HCT116 (cell line): ENCODE measurements at regions not wholly inside any gene's neighbourhood (a gene's known extent, or its start where the extent isn't known, plus 50 kb on each side); places are given as distances from the start of the nearest gene placed in this dataset.

Experiments used
- ATAC-seq: fragments of 200-7000 bp; cut with Tn5 transposase; 2 replicates; pipeline ENCODE4 v1.9.1; 2020; ENCODE audit warnings: mild to moderate bottlenecking, moderate library complexity
- BruUV-seq: library from RNA; stranded (reverse); fragments of 400-500 nt; replicated peaks from 2 replicates; lab custom pipeline; 2021; lab: Mats Ljungman, UMichigan
- CTCF ChIA-PET: fragments of 300-600 bp; sonication (Branson Sonifier 250); formaldehyde crosslinking; loops from one replicate; lab custom pipeline; 2021; ENCODE audit warnings: antibody characterized with exemption; lab: Charles Lee
- POLR2A ChIA-PET: fragments of 300-600, 350-600 bp; sonication (Branson Sonifier 250); formaldehyde crosslinking; loops from one replicate; lab custom pipeline; 2021; ENCODE audit warnings: antibody characterized with exemption; lab: Charles Lee
- RAD21 ChIA-PET, 2 experiments: fragments of 300-600 bp; sonication (Branson Sonifier 250); formaldehyde crosslinking; loops; one replicate each; lab custom pipeline; 2023; ENCODE audit warnings: low total read pairs in 2 of 2; ENCODE audit not compliant: uncharacterized antibody in 2 of 2, unreplicated experiment in 2 of 2, low non-redundant PET in 1 of 2; lab: Charles Lee
- DNase-seq: peaks from one replicate; pipeline ENCODE4 v3.0.0-alpha.2; 2010; ENCODE audit warnings: low read depth, low spot score
- H2AFZ ChIP-seq: fragments of 200-600 bp; shearing (Covaris generic), sonication (generic); 2 replicates; pipeline ENCODE4 v1.6.1; 2017; ENCODE audit warnings: low read depth, mixed run types, mixed read lengths, antibody characterized with exemption, low read length; ENCODE audit not compliant: poor library complexity, severe bottlenecking
- H3K27ac ChIP-seq: 2 replicates; pipeline ENCODE4 v1.5.1; 2012; ENCODE audit warnings: low read depth, low read length
- H3K27me3 ChIP-seq: fragments of 200-600 bp; sonication (generic); 2 replicates; pipeline ENCODE4 v1.6.1; 2016; ENCODE audit warnings: mixed run types, low read length, mixed read lengths; ENCODE audit not compliant: insufficient read depth
- H3K36me3 ChIP-seq, 2 experiments: fragments of 200-500 bp in 1 of 2; fragments of 200-600 bp in 1 of 2; sonication (Bioruptor generic) in 1 of 2; sonication (generic) in 1 of 2; 2 replicates each; pipeline versions ENCODE4 v1.5.1 to v1.6.1; 2014 to 2016; ENCODE audit warnings: low read length in 2 of 2, inconsistent platforms in 1 of 2, mixed read lengths in 1 of 2, mixed run types in 1 of 2; ENCODE audit not compliant: insufficient read depth in 2 of 2, control insufficient read depth in 1 of 2
- H3K4me1 ChIP-seq, 2 experiments: fragments of 200-600 bp in 1 of 2; sonication (generic) in 1 of 2; 2 replicates each; pipeline versions ENCODE4 v1.5.1 to v1.6.1; 2012 to 2017; ENCODE audit warnings: low read length in 2 of 2, inconsistent platforms in 1 of 2, mild to moderate bottlenecking in 1 of 2, mixed read lengths in 1 of 2, mixed run types in 1 of 2, moderate library complexity in 1 of 2; ENCODE audit not compliant: insufficient read depth in 2 of 2, control insufficient read depth in 1 of 2
- H3K4me2 ChIP-seq: fragments of 200-600 bp; sonication (generic); 2 replicates; pipeline ENCODE4 v1.6.1; 2017; ENCODE audit warnings: mixed run types, low read length, mixed read lengths
- H3K4me3 ChIP-seq, 2 experiments: fragments of 200-600 bp in 1 of 2; sonication (generic) in 1 of 2; replicated peaks in 1 of 2; 2 replicates each; pipeline ENCODE4 v1.5.1; 2011 to 2016; ENCODE audit warnings: low read length in 2 of 2, control low read depth in 1 of 2, low read depth in 1 of 2, mild to moderate bottlenecking in 1 of 2, mixed read lengths in 1 of 2, mixed run types in 1 of 2
- H3K79me2 ChIP-seq: fragments of 200-600 bp; sonication (generic); 2 replicates; pipeline ENCODE4 v1.6.1; 2017; ENCODE audit warnings: mild to moderate bottlenecking, mixed run types, low read length, moderate library complexity, mixed read lengths; ENCODE audit not compliant: insufficient read depth
- H3K9ac ChIP-seq: fragments of 200-600 bp; sonication (generic); 2 replicates; pipeline ENCODE4 v1.6.1; 2016; ENCODE audit warnings: low read length, mixed read lengths
- H3K9me2 ChIP-seq: fragments of 200-600 bp; sonication (generic), shearing (Covaris generic); 2 replicates; pipeline ENCODE4 v1.6.1; 2017; ENCODE audit warnings: mixed run types, mild to moderate bottlenecking, moderate library complexity; ENCODE audit not compliant: insufficient read depth
- H3K9me3 ChIP-seq, 2 experiments: fragments of 200-500 bp in 1 of 2; fragments of 200-600 bp in 1 of 2; sonication (Bioruptor generic) in 1 of 2; sonication (generic) in 1 of 2; 2 replicates each; pipeline ENCODE4 v1.6.1; 2014 to 2017; ENCODE audit warnings: low read length in 2 of 2, mixed read lengths in 2 of 2, inconsistent platforms in 1 of 2, low read depth in 1 of 2, mild to moderate bottlenecking in 1 of 2, mixed run types in 1 of 2, moderate library complexity in 1 of 2; ENCODE audit not compliant: control insufficient read depth in 1 of 2, insufficient read depth in 1 of 2
- H4K20me1 ChIP-seq: fragments of 200-600 bp; sonication (generic), shearing (Covaris generic); 2 replicates; pipeline ENCODE4 v1.6.1; 2017; ENCODE audit warnings: mixed run types, mild to moderate bottlenecking, moderate library complexity; ENCODE audit not compliant: insufficient read depth
- CBX3 ChIP-seq: IDR thresholded peaks from 2 replicates; pipeline ENCODE4 v1.6.1; 2012; ENCODE audit warnings: low read depth
- CEBPB ChIP-seq: IDR thresholded peaks from 2 replicates; pipeline ENCODE4 v1.6.1; 2012; ENCODE audit warnings: low read depth
- EGR1 ChIP-seq: IDR thresholded peaks from 2 replicates; pipeline ENCODE4 v1.6.1; 2012; ENCODE audit warnings: low read depth
- ELF1 ChIP-seq: IDR thresholded peaks from 2 replicates; pipeline ENCODE4 v1.6.1; 2012; ENCODE audit warnings: low read depth, borderline replicate concordance
- EZH2 ChIP-seq: fragments of 200-600 bp; sonication (generic); IDR thresholded peaks from 2 replicates; pipeline ENCODE4 v1.6.1; 2017; ENCODE audit warnings: antibody characterized with exemption, mixed run types
- EZH2phosphoT487 ChIP-seq: fragments of 200-600 bp; IDR thresholded peaks from 2 replicates; pipeline ENCODE4 v1.6.1; 2018; ENCODE audit warnings: antibody characterized with exemption, borderline replicate concordance
- FOSL1 ChIP-seq: IDR thresholded peaks from 2 replicates; pipeline ENCODE4 v1.6.1; 2012; ENCODE audit warnings: low read depth
- JUND ChIP-seq: IDR thresholded peaks from 2 replicates; pipeline ENCODE4 v1.6.1; 2012
- POLR2A ChIP-seq: IDR thresholded peaks from 2 replicates; pipeline ENCODE4 v1.7.0; 2011; ENCODE audit warnings: borderline replicate concordance; ENCODE audit not compliant: insufficient read depth, insufficient read length; ENCODE audit errors: extremely low read depth
- POLR2AphosphoS5 ChIP-seq: IDR thresholded peaks from 2 replicates; pipeline ENCODE4 v1.6.1; 2011; ENCODE audit warnings: mild to moderate bottlenecking, low read depth, low read length, moderate library complexity
- RAD21 ChIP-seq: IDR thresholded peaks from 2 replicates; pipeline ENCODE4 v1.6.1; 2012; ENCODE audit warnings: low read depth, mild to moderate bottlenecking
- SIN3A ChIP-seq: IDR thresholded peaks from 2 replicates; pipeline ENCODE4 v1.6.1; 2012; ENCODE audit warnings: low read depth
- SRF ChIP-seq: IDR thresholded peaks from 2 replicates; pipeline ENCODE4 v1.6.1; 2012; ENCODE audit warnings: low read depth
- TCF7L2 ChIP-seq: IDR thresholded peaks from 2 replicates; pipeline ENCODE4 v1.7.0; 2011; ENCODE audit warnings: borderline replicate concordance, inconsistent platforms; ENCODE audit not compliant: insufficient read depth, insufficient read length; ENCODE audit errors: extremely low read depth
- ZFX ChIP-seq: fragments of 450-650 bp; IDR thresholded peaks from 2 replicates; pipeline ENCODE4 v1.6.1; 2017
- intact Hi-C: fragments of 100-400 bp; cut with micrococcal nuclease; formaldehyde crosslinking; loops from 2 replicates; pipeline ENCODE4 v1.10.0; 2022
- TF ChIP-seq, protein P1 (sequence below): IDR thresholded peaks from 2 replicates; pipeline ENCODE4 v1.6.1; 2012; ENCODE audit warnings: low read depth
- TF ChIP-seq, protein P2 (sequence below): IDR thresholded peaks from 2 replicates; pipeline ENCODE4 v1.6.1; 2012
- TF ChIP-seq, protein P3 (sequence below): IDR thresholded peaks from 2 replicates; pipeline ENCODE4 v1.6.1; 2011; ENCODE audit warnings: mild to moderate bottlenecking, low read length, moderate library complexity; ENCODE audit not compliant: insufficient replicate concordance; ENCODE audit errors: extremely low read depth

DNA sequence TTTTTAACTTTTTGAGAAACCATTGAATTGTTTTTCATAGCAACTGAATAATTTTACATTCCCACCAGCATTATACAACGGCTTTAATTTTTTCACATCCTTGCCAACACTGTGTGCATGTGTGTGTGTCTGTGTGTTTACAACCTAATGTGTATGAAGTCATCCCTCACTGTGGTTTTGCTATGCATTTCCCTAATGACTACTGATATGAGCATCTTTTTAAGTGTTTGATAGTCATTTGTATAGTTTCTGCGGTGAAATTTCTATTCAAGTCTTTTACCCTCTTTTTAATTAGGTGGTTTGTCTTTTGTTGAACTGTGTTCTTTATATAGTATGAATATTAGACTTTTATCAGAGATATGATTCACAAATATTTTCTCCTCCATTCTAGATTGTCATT lies 263.1 kb upstream of the COX7C start:
- no peak overlapping the region for H3K4me3 ChIP-seq
- H2AFZ ChIP-seq = no peak overlapping the region
- POLR2A ChIA-PET = no interaction called here
- H3K4me1 ChIP-seq = no peaks in the 10 kb centered on the region
- no peaks in the 10 kb centered on the region for H3K79me2 ChIP-seq
- intact Hi-C loops = no loop called here
- H4K20me1 ChIP-seq = no peaks in the 10 kb centered on the region
- H3K36me3 ChIP-seq = no peaks in the 10 kb centered on the region
- TF ChIP-seq EGR1 (no peak), SRF (no peak), ZFX (no peak), FOSL1 (no peak), ELF1 (no peak), RAD21 (no peak), TCF7L2 (no peak), POLR2AphosphoS5 (no peak), SIN3A (no peak), POLR2A (no peak), EZH2phosphoT487 (no peak), EZH2 (no peak), JUND (no peak), CBX3 (no peak), CEBPB (no peak)
- TF ChIP-seq, protein P1, sequence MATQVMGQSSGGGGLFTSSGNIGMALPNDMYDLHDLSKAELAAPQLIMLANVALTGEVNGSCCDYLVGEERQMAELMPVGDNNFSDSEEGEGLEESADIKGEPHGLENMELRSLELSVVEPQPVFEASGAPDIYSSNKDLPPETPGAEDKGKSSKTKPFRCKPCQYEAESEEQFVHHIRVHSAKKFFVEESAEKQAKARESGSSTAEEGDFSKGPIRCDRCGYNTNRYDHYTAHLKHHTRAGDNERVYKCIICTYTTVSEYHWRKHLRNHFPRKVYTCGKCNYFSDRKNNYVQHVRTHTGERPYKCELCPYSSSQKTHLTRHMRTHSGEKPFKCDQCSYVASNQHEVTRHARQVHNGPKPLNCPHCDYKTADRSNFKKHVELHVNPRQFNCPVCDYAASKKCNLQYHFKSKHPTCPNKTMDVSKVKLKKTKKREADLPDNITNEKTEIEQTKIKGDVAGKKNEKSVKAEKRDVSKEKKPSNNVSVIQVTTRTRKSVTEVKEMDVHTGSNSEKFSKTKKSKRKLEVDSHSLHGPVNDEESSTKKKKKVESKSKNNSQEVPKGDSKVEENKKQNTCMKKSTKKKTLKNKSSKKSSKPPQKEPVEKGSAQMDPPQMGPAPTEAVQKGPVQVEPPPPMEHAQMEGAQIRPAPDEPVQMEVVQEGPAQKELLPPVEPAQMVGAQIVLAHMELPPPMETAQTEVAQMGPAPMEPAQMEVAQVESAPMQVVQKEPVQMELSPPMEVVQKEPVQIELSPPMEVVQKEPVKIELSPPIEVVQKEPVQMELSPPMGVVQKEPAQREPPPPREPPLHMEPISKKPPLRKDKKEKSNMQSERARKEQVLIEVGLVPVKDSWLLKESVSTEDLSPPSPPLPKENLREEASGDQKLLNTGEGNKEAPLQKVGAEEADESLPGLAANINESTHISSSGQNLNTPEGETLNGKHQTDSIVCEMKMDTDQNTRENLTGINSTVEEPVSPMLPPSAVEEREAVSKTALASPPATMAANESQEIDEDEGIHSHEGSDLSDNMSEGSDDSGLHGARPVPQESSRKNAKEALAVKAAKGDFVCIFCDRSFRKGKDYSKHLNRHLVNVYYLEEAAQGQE = no peak
- TF ChIP-seq, protein P2, sequence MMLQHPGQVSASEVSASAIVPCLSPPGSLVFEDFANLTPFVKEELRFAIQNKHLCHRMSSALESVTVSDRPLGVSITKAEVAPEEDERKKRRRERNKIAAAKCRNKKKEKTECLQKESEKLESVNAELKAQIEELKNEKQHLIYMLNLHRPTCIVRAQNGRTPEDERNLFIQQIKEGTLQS = no peak
- TF ChIP-seq, protein P3, sequence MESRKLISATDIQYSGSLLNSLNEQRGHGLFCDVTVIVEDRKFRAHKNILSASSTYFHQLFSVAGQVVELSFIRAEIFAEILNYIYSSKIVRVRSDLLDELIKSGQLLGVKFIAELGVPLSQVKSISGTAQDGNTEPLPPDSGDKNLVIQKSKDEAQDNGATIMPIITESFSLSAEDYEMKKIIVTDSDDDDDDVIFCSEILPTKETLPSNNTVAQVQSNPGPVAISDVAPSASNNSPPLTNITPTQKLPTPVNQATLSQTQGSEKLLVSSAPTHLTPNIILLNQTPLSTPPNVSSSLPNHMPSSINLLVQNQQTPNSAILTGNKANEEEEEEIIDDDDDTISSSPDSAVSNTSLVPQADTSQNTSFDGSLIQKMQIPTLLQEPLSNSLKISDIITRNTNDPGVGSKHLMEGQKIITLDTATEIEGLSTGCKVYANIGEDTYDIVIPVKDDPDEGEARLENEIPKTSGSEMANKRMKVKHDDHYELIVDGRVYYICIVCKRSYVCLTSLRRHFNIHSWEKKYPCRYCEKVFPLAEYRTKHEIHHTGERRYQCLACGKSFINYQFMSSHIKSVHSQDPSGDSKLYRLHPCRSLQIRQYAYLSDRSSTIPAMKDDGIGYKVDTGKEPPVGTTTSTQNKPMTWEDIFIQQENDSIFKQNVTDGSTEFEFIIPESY = no peak
- H3K27ac ChIP-seq = no peak overlapping the region
- H3K4me2 ChIP-seq = no peak overlapping the region
- no peak overlapping the region for H3K9ac ChIP-seq
- no peaks in the 10 kb centered on the region for H3K27me3 ChIP-seq
- no TSS peak for BruUV-seq
- RAD21 ChIA-PET = no interaction called here
- CTCF ChIA-PET = no interaction called here
- DNase-seq = no peak
- no peaks in the 10 kb centered on the region for H3K9me3 ChIP-seq
- H3K9me2 ChIP-seq = peaks cover 4% of the 10 kb centered on the region; the same call in 1 of the 2 replicates
- no peak for ATAC-seq
